T-cell (primary cell): ENCODE measurements at regions not wholly inside any gene's neighbourhood (a gene's known extent, or its start where the extent isn't known, plus 50 kb on each side); places are given as distances from the start of the nearest gene placed in this dataset.
"Not testable (repeated sequence)": the region's sequence is repeated elsewhere in the genome, so short reads cannot be mapped to it uniquely, and the experiment has no call there.

Experiments
- ATAC-seq, 4 experiments: fragments of 200-7000 bp in 3 of 4; fragments of 150-1000 bp in 1 of 4; cut with Tn5 transposase; replicated peaks in 1 of 4; 1 replicate in 3 of 4; 2 replicates in 1 of 4; pipeline ENCODE4 v1.10.0; 2021; ENCODE audit warnings: moderate library complexity in 3 of 4, mild to moderate bottlenecking in 2 of 4, moderate number of reproducible peaks in 1 of 4
- CTCF ChIA-PET, 2 donors: fragments of 300-600 bp; sonication (Branson Sonifier 250); formaldehyde crosslinking; loops; one replicate each; lab custom pipeline; 2022; ENCODE audit warnings: antibody characterized with exemption in 2 of 2; lab: Charles Lee
- POLR2A ChIA-PET, 2 donors: fragments of 300-600 bp; sonication (Branson Sonifier 250); formaldehyde crosslinking; loops; one replicate each; lab custom pipeline; 2022; ENCODE audit warnings: antibody characterized with exemption in 2 of 2; lab: Charles Lee
- DNase-seq, 35 experiments: peaks; one replicate each; pipeline versions ENCODE4 v3.0.0 to v3.0.0-alpha.2; 2013 to 2023
- H3K27ac ChIP-seq: one replicate; pipeline ENCODE4 v1.5.1; 2013; ENCODE audit warnings: low read length
- H3K27me3 ChIP-seq, 2 experiments: replicated peaks in 1 of 2; 1 replicate in 1 of 2; 2 replicates in 1 of 2; pipeline versions ENCODE4 v1.6.1 to v1.7.0; 2013; ENCODE audit warnings: low read length in 1 of 2, mixed read lengths in 1 of 2; ENCODE audit not compliant: control insufficient read depth in 2 of 2, insufficient read depth in 2 of 2; ENCODE audit errors: extremely low read depth in 1 of 2
- H3K36me3 ChIP-seq, 2 donors: 1 replicate in 1 of 2; 2 replicates in 1 of 2; pipeline versions ENCODE4 v1.6.1 to v1.7.0; 2013; ENCODE audit warnings: low read length in 1 of 2; ENCODE audit not compliant: control insufficient read depth in 2 of 2, insufficient read depth in 1 of 2; ENCODE audit errors: extremely low read depth in 1 of 2
- H3K4me1 ChIP-seq, 2 experiments: 1 replicate in 1 of 2; 2 replicates in 1 of 2; pipeline versions ENCODE4 v1.6.1 to v1.7.0; 2013; ENCODE audit warnings: low read length in 2 of 2, mixed read lengths in 1 of 2; ENCODE audit not compliant: insufficient read depth in 2 of 2, control insufficient read depth in 1 of 2; ENCODE audit errors: extremely low read depth in 1 of 2
- H3K4me3 ChIP-seq, 2 donors: 1 replicate in 1 of 2; 2 replicates in 1 of 2; pipeline versions ENCODE4 v1.5.1 to v1.7.0; 2013; ENCODE audit warnings: mild to moderate bottlenecking in 2 of 2, low read length in 1 of 2, moderate library complexity in 1 of 2; ENCODE audit not compliant: control insufficient read depth in 1 of 2; ENCODE audit errors: extremely low read depth in 1 of 2
- H3K9me3 ChIP-seq: 2 replicates; pipeline ENCODE4 v1.7.0; 2013
- H3K27ac Mint-ChIP-seq, 2 donors: one replicate each; pipeline ENCODE4 v1.8.0; 2020 to 2021; ENCODE audit warnings: mild to moderate bottlenecking in 2 of 2, mixed read lengths in 2 of 2
- H3K27me3 Mint-ChIP-seq, 2 donors: one replicate each; pipeline ENCODE4 v1.8.0; 2021 to 2022; ENCODE audit warnings: mixed read lengths in 2 of 2
- H3K36me3 Mint-ChIP-seq: one replicate; pipeline ENCODE4 v1.8.0; 2021; ENCODE audit warnings: mixed read lengths
- H3K4me1 Mint-ChIP-seq, 3 donors: one replicate each; pipeline ENCODE4 v1.8.0; 2020 to 2022; ENCODE audit warnings: mixed read lengths in 3 of 3, mild to moderate bottlenecking in 1 of 3
- H3K4me3 Mint-ChIP-seq, 3 donors: one replicate each; pipeline ENCODE4 v1.8.0; 2020 to 2022; ENCODE audit warnings: mild to moderate bottlenecking in 3 of 3, mixed read lengths in 3 of 3, moderate library complexity in 3 of 3
- H3K9me3 Mint-ChIP-seq, 3 donors: one replicate each; pipeline ENCODE4 v1.8.0; 2020 to 2022; ENCODE audit warnings: mixed read lengths in 3 of 3
- WGBS: methylation state at CpG from one replicate; pipeline ENCODE4 v1.1.5; 2013; ENCODE audit warnings: missing lambda C conversion rate; ENCODE audit not compliant: insufficient coverage; 5-methylcytosine and 5-hydroxymethylcytosine counted together

GRCh38 chr3:24687671-24688070 lies 193.0 kb upstream of the THRB start:
- CTCF ChIA-PET: no interaction called here
- H3K4me3 Mint-ChIP-seq: no peak overlapping the region

GRCh38 chr3:24688446-24689148 lies 193.9 kb upstream of the THRB start:
- Histone ChIP-seq H3K9me3 (no peaks in the 10 kb centered on the region), H3K4me1 (no peaks in the 10 kb centered on the region), H3K27ac (no peak overlapping the region), H3K36me3 (no peaks in the 10 kb centered on the region), H3K27me3 (no peaks in the 10 kb centered on the region), H3K4me3 (no peak overlapping the region)
- Mint-ChIP-seq H3K36me3 (no peaks in the 10 kb centered on the region), H3K27me3 (no peaks in the 10 kb centered on the region), H3K9me3 (peaks cover 0 to 3% (median 0%) of the 10 kb centered on the region in 3 donors), H3K27ac (no peak overlapping the region), H3K4me1 (no peaks in the 10 kb centered on the region), H3K4me3 (no peak overlapping the region)
- DNase-seq (no peak), ATAC-seq (no peak)
- ChIA-PET POLR2A (no interaction called here), CTCF (no interaction called here)
- WGBS: no CpG with 5 or more reads among the region's 2 CpGs

More at GRCh38 chr3:24687671-24688070, 193.0 kb upstream of the THRB start:
- Mint-ChIP-seq H3K27ac (no peak overlapping the region), H3K9me3 (peaks cover 0 to 3% (median 0%) of the 10 kb centered on the region in 3 donors), H3K36me3 (no peaks in the 10 kb centered on the region), H3K27me3 (no peaks in the 10 kb centered on the region), H3K4me1 (no peaks in the 10 kb centered on the region)
- H3K36me3 ChIP-seq: no peaks in the 10 kb centered on the region
- H3K4me1 ChIP-seq: no peaks in the 10 kb centered on the region
- ATAC-seq (no peak), DNase-seq (no peak)
- POLR2A ChIA-PET: no interaction called here
- 89% methylated on average over 7 of the region's 7 CpGs for WGBS
- no peak overlapping the region for H3K4me3 ChIP-seq
- no peaks in the 10 kb centered on the region for H3K9me3 ChIP-seq
- H3K27me3 ChIP-seq: no peaks in the 10 kb centered on the region
- H3K27ac ChIP-seq: no peak overlapping the region

GRCh38 chr3:24689353-24689752 lies 194.7 kb upstream of the THRB start:
- no peak for ATAC-seq
- Histone ChIP-seq H3K4me1 (no peaks in the 10 kb centered on the region), H3K36me3 (no peaks in the 10 kb centered on the region), H3K9me3 (no peaks in the 10 kb centered on the region), H3K4me3 (no peak overlapping the region), H3K27ac (no peak overlapping the region), H3K27me3 (no peaks in the 10 kb centered on the region)
- Mint-ChIP-seq H3K9me3 (peaks cover 0 to 3% (median 0%) of the 10 kb centered on the region in 3 donors), H3K27ac (no peak overlapping the region), H3K36me3 (no peaks in the 10 kb centered on the region), H3K27me3 (no peaks in the 10 kb centered on the region), H3K4me1 (no peaks in the 10 kb centered on the region), H3K4me3 (no peak overlapping the region)
- CTCF ChIA-PET: no interaction called here
- DNase-seq: no peak
- WGBS: 73% methylated on average over 1 of the region's 3 CpGs
- POLR2A ChIA-PET: no interaction called here

- Histone ChIP-seq H3K4me1 (no peaks in the 10 kb centered on the region), H3K27ac (no peak overlapping the region), H3K9me3 (no peaks in the 10 kb centered on the region), H3K27me3 (no peaks in the 10 kb centered on the region), H3K4me3 (no peak overlapping the region), H3K36me3 (no peaks in the 10 kb centered on the region)
- ChIA-PET POLR2A (no interaction called here), CTCF (no interaction called here)
- Mint-ChIP-seq H3K36me3 (no peaks in the 10 kb centered on the region), H3K4me1 (no peaks in the 10 kb centered on the region), H3K27me3 (no peaks in the 10 kb centered on the region), H3K9me3 (peaks cover 0 to 7% (median 0%) of the 10 kb centered on the region in 3 donors), H3K27ac (no peak overlapping the region), H3K4me3 (no peak overlapping the region)
- no CpG with 5 or more reads among the region's 1 CpG for WGBS
- ATAC-seq: no peak
- no peak for DNase-seq
Observed at GRCh38 chr3:24690777-24691176, 196.1 kb upstream of the THRB start.

- POLR2A ChIA-PET, ATAC-seq, H3K27ac Mint-ChIP-seq: not testable (repeated sequence)
Observed at GRCh38 chr3:24699078-24699477, 204.4 kb upstream of the THRB start.

GRCh38 chr3:24704496-24704895 lies 209.8 kb upstream of the THRB start:
- Mint-ChIP-seq H3K36me3 (no peaks in the 10 kb centered on the region), H3K4me1 (no peaks in the 10 kb centered on the region), H3K9me3 (peaks cover 0 to 7% (median 0%) of the 10 kb centered on the region in 3 donors), H3K27ac (no peak overlapping the region), H3K4me3 (no peak overlapping the region), H3K27me3 (peaks cover 0 to 3% of the 10 kb centered on the region in 2 donors)
- no peak for DNase-seq
- no CpG with 5 or more reads among the region's 3 CpGs for WGBS
- no peaks in the 10 kb centered on the region for H3K27me3 ChIP-seq
- no peak overlapping the region for H3K4me3 ChIP-seq
- no peak overlapping the region for H3K27ac ChIP-seq
- no peak for ATAC-seq
- POLR2A ChIA-PET: no interaction called here
- H3K36me3 ChIP-seq: no peaks in the 10 kb centered on the region
- H3K9me3 ChIP-seq: no peaks in the 10 kb centered on the region
- no peaks in the 10 kb centered on the region for H3K4me1 ChIP-seq
- CTCF ChIA-PET: no interaction called here

More at GRCh38 chr3:24699078-24699477, 204.4 kb upstream of the THRB start:
- H3K4me3 Mint-ChIP-seq, H3K9me3 ChIP-seq, H3K27ac ChIP-seq, H3K4me1 ChIP-seq, H3K36me3 Mint-ChIP-seq, H3K36me3 ChIP-seq, H3K27me3 ChIP-seq, CTCF ChIA-PET, H3K4me3 ChIP-seq, DNase-seq, H3K27me3 Mint-ChIP-seq, H3K4me1 Mint-ChIP-seq: not testable (repeated sequence)
- WGBS: no CpG with 5 or more reads among the region's 1 CpG
- H3K9me3 Mint-ChIP-seq: peaks cover 0 to 13% (median 7%) of the 10 kb centered on the region in 3 donors

GRCh38 chr3:24707936-24708335 lies 213.3 kb upstream of the THRB start:
- Histone ChIP-seq H3K36me3 (no peaks in the 10 kb centered on the region), H3K4me3 (no peak overlapping the region), H3K27ac (no peak overlapping the region), H3K4me1 (no peaks in the 10 kb centered on the region), H3K27me3 (no peaks in the 10 kb centered on the region), H3K9me3 (no peaks in the 10 kb centered on the region)
- CTCF ChIA-PET: no interaction called here
- H3K9me3 Mint-ChIP-seq: no peaks in the 10 kb centered on the region
- H3K36me3 Mint-ChIP-seq: no peaks in the 10 kb centered on the region
- ATAC-seq (no peak), DNase-seq (no peak)
- H3K27me3 Mint-ChIP-seq: peaks cover 0 to 3% of the 10 kb centered on the region in 2 donors
- POLR2A ChIA-PET: no interaction called here
- no peak overlapping the region for H3K27ac Mint-ChIP-seq
- H3K4me3 Mint-ChIP-seq: no peak overlapping the region
- H3K4me1 Mint-ChIP-seq: no peaks in the 10 kb centered on the region
